ENCODE measurements at regions not wholly inside any gene's neighbourhood (a gene's known extent, or its start where the extent isn't known, plus 50 kb on each side); places are given as distances from the start of the nearest gene placed in this dataset.

DNA sequence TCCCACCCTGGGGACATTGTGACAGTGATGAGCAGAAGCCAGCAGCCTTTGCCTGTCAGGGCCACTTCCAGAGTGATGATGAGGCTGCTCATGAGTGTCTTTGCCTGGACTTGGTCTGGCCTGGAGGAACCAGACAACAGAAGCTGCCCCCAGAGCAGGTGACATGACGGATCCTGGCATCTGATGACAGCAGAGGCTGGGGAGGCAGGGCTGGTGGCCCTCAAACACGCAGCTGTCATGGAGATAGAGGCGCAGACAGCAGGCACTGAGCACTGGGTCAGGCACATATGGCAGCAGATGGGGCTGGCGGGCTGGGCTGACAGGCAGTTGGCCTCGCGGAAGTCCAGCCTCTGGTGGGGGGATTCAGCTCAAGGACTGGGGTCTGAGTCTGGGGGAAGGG is 66.4 kb upstream of the STUM start:
- intact Hi-C loops (cut with micrococcal nuclease; ENCODE audit: unreplicated experiment), result no loop called here
- ATAC-seq (no peak), FAIRE-seq (no peak), DNase-seq (ENCODE audit: low spot score) (no peak)
- Histone ChIP-seq H3K79me2 (ENCODE audit: insufficient read depth, low read length) (no peaks in the 10 kb centered on the region), H3K4me3 (replicated peaks in 1 of 3; ENCODE audit: insufficient read depth in 1 of 3, low read depth in 2 of 3, low read length in 3 of 3) (no peak overlapping the region), H2AFZ (ENCODE audit: low read length) (no peak overlapping the region), H3K4me1 (ENCODE audit: insufficient read depth, low read length) (peaks cover 36% of the 10 kb centered on the region), H3K4me2 (ENCODE audit: low read depth, low read length) (no peak overlapping the region), H3K9ac (ENCODE audit: insufficient read depth, low read depth, low read length) (no peak overlapping the region), H3K36me3 (replicated peaks in 1 of 2; ENCODE audit: control insufficient read depth in 1 of 2, insufficient read depth in 2 of 2, low read length in 2 of 2) (no peaks in the 10 kb centered on the region), H3K27me3 (ENCODE audit: control insufficient read depth in 1 of 2, insufficient read depth in 2 of 2, low read length in 2 of 2) (peaks cover 7 to 53% of the 10 kb centered on the region in 2 experiments; a peak in 3 of 5 replicates), H4K20me1 (ENCODE audit: insufficient read depth, low read length) (peaks cover 2% of the 10 kb centered on the region; the same call in 1 of the 2 replicates), H3K9me3 (ENCODE audit: low read length) (no peaks in the 10 kb centered on the region), H3K27ac (ENCODE audit: extremely low read length, insufficient read depth, low read length) (no peak overlapping the region)
- no TSS peak for BruUV-seq (replicated peaks)
- POLR2A ChIA-PET, result no interaction called here
- in situ Hi-C loops (cut with HindIII; ENCODE audit: extremely low pct_ligation_motif_present, low pct_unique_long_range_greater_than_20kb), result loop anchor here (10.0 kb wide), 1 partner anchor 63 kb away; the partner anchor contains the start of gene STUM
- WGBS (ENCODE audit: low lambda C conversion rate), result 80% methylated on average over 4 of the region's 6 CpGs
- no peak for TF ChIP-seq GTF2F1 (IDR thresholded peaks at IDR 0.05; ENCODE audit: low read length)
- TF ChIP-seq ZNF543 (CRISPR knock-in tag; IDR thresholded peaks at IDR 0.05), result no peak
- TF ChIP-seq ELF1 (CRISPR knock-in tag; IDR thresholded peaks at IDR 0.05), result no peak
- TF ChIP-seq THAP8 (CRISPR knock-in tag; IDR thresholded peaks at IDR 0.05; ENCODE audit: borderline replicate concordance), result no peak
- no peak for TF ChIP-seq ZNF556 (CRISPR knock-in tag; IDR thresholded peaks at IDR 0.05; ENCODE audit: borderline replicate concordance)
- no peak for TF ChIP-seq MIER2 (CRISPR knock-in tag; IDR thresholded peaks at IDR 0.05)
- TF ChIP-seq ZNF558 (CRISPR knock-in tag; IDR thresholded peaks at IDR 0.05; ENCODE audit: borderline replicate concordance), result no peak
- TF ChIP-seq ZNF512B (CRISPR knock-in tag; IDR thresholded peaks at IDR 0.05; ENCODE audit: borderline replicate concordance), result no peak
- no peak for TF ChIP-seq MED8 (CRISPR knock-in tag; IDR thresholded peaks at IDR 0.05; ENCODE audit: insufficient replicate concordance)
- no peak for TF ChIP-seq ZNF777 (CRISPR knock-in tag; IDR thresholded peaks at IDR 0.05)
- no peak for TF ChIP-seq ZNF598 (CRISPR knock-in tag; IDR thresholded peaks at IDR 0.05; ENCODE audit: borderline replicate concordance)
- TF ChIP-seq STAT5B (CRISPR knock-in tag; IDR thresholded peaks at IDR 0.05), result no peak
- no peak for TF ChIP-seq NR2C2 (CRISPR knock-in tag; IDR thresholded peaks at IDR 0.05; ENCODE audit: borderline replicate concordance)
- TF ChIP-seq CHD2 (IDR thresholded peaks at IDR 0.05; ENCODE audit: low read depth, low read length), result no peak
- no peak for TF ChIP-seq EED (CRISPR knock-in tag; IDR thresholded peaks at IDR 0.05)
- TF ChIP-seq AHDC1 (CRISPR knock-in tag; IDR thresholded peaks at IDR 0.05; ENCODE audit: borderline replicate concordance), result no peak
- CTCF ChIA-PET (ENCODE audit: low intra/inter-chr PET ratio, low total read pairs), result no interaction called here
